ENCODE measurements at regions not wholly inside any gene's neighbourhood (a gene's known extent, or its start where the extent isn't known, plus 50 kb on each side); places are given as distances from the start of the nearest gene placed in this dataset.

DNA sequence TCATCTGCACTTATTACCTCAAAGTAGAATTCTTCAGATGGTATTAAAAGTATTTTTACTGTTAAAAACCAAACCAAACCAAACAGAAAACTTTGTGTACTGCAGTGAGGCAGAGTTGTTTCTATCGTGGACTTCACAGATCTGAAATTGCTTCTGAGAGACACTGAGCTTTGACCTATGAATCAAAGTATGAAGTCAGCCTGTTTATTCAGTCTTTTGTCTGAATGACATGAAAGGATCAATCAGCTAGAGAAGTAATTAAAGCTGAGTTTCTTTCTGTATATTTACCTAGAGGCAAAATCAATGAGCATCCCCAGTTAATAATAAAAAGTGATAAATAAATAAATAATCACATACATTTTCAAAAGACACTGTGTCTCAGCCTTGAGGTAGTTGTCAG is 2121.0 kb downstream of the PCDH7 start:
- TF ChIP-seq PPARA (CRISPR knock-in tag; IDR thresholded peaks at IDR 0.05; ENCODE audit: borderline replicate concordance), result no peak
- TF ChIP-seq, protein P1, sequence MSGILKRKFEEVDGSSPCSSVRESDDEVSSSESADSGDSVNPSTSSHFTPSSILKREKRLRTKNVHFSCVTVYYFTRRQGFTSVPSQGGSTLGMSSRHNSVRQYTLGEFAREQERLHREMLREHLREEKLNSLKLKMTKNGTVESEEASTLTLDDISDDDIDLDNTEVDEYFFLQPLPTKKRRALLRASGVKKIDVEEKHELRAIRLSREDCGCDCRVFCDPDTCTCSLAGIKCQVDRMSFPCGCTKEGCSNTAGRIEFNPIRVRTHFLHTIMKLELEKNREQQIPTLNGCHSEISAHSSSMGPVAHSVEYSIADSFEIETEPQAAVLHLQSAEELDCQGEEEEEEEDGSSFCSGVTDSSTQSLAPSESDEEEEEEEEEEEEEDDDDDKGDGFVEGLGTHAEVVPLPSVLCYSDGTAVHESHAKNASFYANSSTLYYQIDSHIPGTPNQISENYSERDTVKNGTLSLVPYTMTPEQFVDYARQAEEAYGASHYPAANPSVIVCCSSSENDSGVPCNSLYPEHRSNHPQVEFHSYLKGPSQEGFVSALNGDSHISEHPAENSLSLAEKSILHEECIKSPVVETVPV (CRISPR knock-in tag; IDR thresholded peaks at IDR 0.05), result no peak
- TF ChIP-seq, protein P2, sequence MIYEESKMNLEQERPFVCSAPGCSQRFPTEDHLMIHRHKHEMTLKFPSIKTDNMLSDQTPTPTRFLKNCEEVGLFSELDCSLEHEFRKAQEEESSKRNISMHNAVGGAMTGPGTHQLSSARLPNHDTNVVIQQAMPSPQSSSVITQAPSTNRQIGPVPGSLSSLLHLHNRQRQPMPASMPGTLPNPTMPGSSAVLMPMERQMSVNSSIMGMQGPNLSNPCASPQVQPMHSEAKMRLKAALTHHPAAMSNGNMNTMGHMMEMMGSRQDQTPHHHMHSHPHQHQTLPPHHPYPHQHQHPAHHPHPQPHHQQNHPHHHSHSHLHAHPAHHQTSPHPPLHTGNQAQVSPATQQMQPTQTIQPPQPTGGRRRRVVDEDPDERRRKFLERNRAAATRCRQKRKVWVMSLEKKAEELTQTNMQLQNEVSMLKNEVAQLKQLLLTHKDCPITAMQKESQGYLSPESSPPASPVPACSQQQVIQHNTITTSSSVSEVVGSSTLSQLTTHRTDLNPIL (CRISPR knock-in tag; IDR thresholded peaks at IDR 0.05; ENCODE audit: low read depth), result no peak
- TF ChIP-seq, protein P3, sequence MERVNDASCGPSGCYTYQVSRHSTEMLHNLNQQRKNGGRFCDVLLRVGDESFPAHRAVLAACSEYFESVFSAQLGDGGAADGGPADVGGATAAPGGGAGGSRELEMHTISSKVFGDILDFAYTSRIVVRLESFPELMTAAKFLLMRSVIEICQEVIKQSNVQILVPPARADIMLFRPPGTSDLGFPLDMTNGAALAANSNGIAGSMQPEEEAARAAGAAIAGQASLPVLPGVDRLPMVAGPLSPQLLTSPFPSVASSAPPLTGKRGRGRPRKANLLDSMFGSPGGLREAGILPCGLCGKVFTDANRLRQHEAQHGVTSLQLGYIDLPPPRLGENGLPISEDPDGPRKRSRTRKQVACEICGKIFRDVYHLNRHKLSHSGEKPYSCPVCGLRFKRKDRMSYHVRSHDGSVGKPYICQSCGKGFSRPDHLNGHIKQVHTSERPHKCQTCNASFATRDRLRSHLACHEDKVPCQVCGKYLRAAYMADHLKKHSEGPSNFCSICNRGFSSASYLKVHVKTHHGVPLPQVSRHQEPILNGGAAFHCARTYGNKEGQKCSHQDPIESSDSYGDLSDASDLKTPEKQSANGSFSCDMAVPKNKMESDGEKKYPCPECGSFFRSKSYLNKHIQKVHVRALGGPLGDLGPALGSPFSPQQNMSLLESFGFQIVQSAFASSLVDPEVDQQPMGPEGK (CRISPR knock-in tag; IDR thresholded peaks at IDR 0.05; ENCODE audit: borderline replicate concordance), result no peak
- no peak for TF ChIP-seq ZNF565 (CRISPR knock-in tag; conservative IDR thresholded peaks at IDR 0.05; ENCODE audit: low read depth)
- TF ChIP-seq RARB (CRISPR knock-in tag; IDR thresholded peaks at IDR 0.05), result no peak
- TF ChIP-seq ZFP30 (CRISPR knock-in tag; IDR thresholded peaks at IDR 0.05), result no peak

Data from SK-N-SH treated with all-trans-retinoic acid at 6 μM for 48 hours (cell line).